ENCODE measurements at regions not wholly inside any gene's neighbourhood (a gene's known extent, or its start where the extent isn't known, plus 50 kb on each side); places are given as distances from the start of the nearest gene placed in this dataset.

GRCh38 chr11:27847496-27847895 is 147.2 kb upstream of the BDNF start:
- no peak overlapping the region for H3K4me2 ChIP-seq (ENCODE audit: low read length)
- TF ChIP-seq EZH2phosphoT487 (IDR thresholded peaks at IDR 0.05; ENCODE audit: borderline replicate concordance, low read length), result no peak
- no peak for TF ChIP-seq CTCF (IDR thresholded peaks at IDR 0.05; ENCODE audit: low read depth, low read length, poor library complexity, severe bottlenecking)
- no peaks in the 10 kb centered on the region for H3K9me3 ChIP-seq (ENCODE audit: control insufficient read depth, insufficient read depth, low read length)
- H3K79me2 ChIP-seq (ENCODE audit: control insufficient read depth, low read length), result no peaks in the 10 kb centered on the region
- H3K4me3 ChIP-seq (ENCODE audit: low read length), result no peak overlapping the region
- H3K36me3 ChIP-seq (ENCODE audit: control insufficient read depth, low read length), result no peaks in the 10 kb centered on the region
- H3K9me2 ChIP-seq (replicated peaks; ENCODE audit: control insufficient read depth, low read length), result no peaks in the 10 kb centered on the region
- no peaks in the 10 kb centered on the region for H4K20me1 ChIP-seq (ENCODE audit: control insufficient read depth, insufficient read depth, low read depth, low read length)
- no peaks in the 10 kb centered on the region for H3F3A ChIP-seq (ENCODE audit: control insufficient read depth, insufficient read depth)
- H3K27me3 ChIP-seq (ENCODE audit: control insufficient read depth, low read length), result no peaks in the 10 kb centered on the region
- H3K27ac ChIP-seq (ENCODE audit: low read depth, low read length), result no peak overlapping the region
- no peaks in the 10 kb centered on the region for H3K4me1 ChIP-seq (ENCODE audit: control insufficient read depth, low read length)

GRCh38 chr11:27842290-27842689 is 142.0 kb upstream of the BDNF start:
- Histone ChIP-seq H3K4me2 (ENCODE audit: low read length) (no peak overlapping the region), H4K20me1 (ENCODE audit: control insufficient read depth, insufficient read depth, low read depth, low read length) (no peaks in the 10 kb centered on the region), H3K4me3 (ENCODE audit: low read length) (no peak overlapping the region), H3K36me3 (ENCODE audit: control insufficient read depth, low read length) (no peaks in the 10 kb centered on the region), H3K4me1 (ENCODE audit: control insufficient read depth, low read length) (no peaks in the 10 kb centered on the region), H3K9me3 (ENCODE audit: control insufficient read depth, insufficient read depth, low read length) (no peaks in the 10 kb centered on the region), H3K79me2 (ENCODE audit: control insufficient read depth, low read length) (no peaks in the 10 kb centered on the region), H3F3A (ENCODE audit: control insufficient read depth, insufficient read depth) (no peaks in the 10 kb centered on the region), H3K9me2 (replicated peaks; ENCODE audit: control insufficient read depth, low read length) (no peaks in the 10 kb centered on the region), H3K27ac (ENCODE audit: low read depth, low read length) (no peak overlapping the region), H3K27me3 (ENCODE audit: control insufficient read depth, low read length) (peaks cover 6% of the 10 kb centered on the region; the same call in 1 of the 2 replicates)
- TF ChIP-seq EZH2phosphoT487 (IDR thresholded peaks at IDR 0.05; ENCODE audit: borderline replicate concordance, low read length) (no peak), CTCF (IDR thresholded peaks at IDR 0.05; ENCODE audit: low read depth, low read length, poor library complexity, severe bottlenecking) (no peak)

- Histone ChIP-seq H3K9me3 (ENCODE audit: control insufficient read depth, insufficient read depth, low read length) (no peaks in the 10 kb centered on the region), H3K79me2 (ENCODE audit: control insufficient read depth, low read length) (no peaks in the 10 kb centered on the region), H3K36me3 (ENCODE audit: control insufficient read depth, low read length) (no peaks in the 10 kb centered on the region), H3K27ac (ENCODE audit: low read depth, low read length) (no peak overlapping the region), H3K4me2 (ENCODE audit: low read length) (no peak overlapping the region), H4K20me1 (ENCODE audit: control insufficient read depth, insufficient read depth, low read depth, low read length) (no peaks in the 10 kb centered on the region), H3K4me3 (ENCODE audit: low read length) (no peak overlapping the region), H3F3A (ENCODE audit: control insufficient read depth, insufficient read depth) (no peaks in the 10 kb centered on the region), H3K4me1 (ENCODE audit: control insufficient read depth, low read length) (no peaks in the 10 kb centered on the region), H3K9me2 (replicated peaks; ENCODE audit: control insufficient read depth, low read length) (no peaks in the 10 kb centered on the region), H3K27me3 (ENCODE audit: control insufficient read depth, low read length) (peaks cover 6% of the 10 kb centered on the region; the same call in 1 of the 2 replicates)
- TF ChIP-seq EZH2phosphoT487 (IDR thresholded peaks at IDR 0.05; ENCODE audit: borderline replicate concordance, low read length) (no peak), CTCF (IDR thresholded peaks at IDR 0.05; ENCODE audit: low read depth, low read length, poor library complexity, severe bottlenecking) (no peak)
Observed at GRCh38 chr11:27841023-27841422, 140.8 kb upstream of the BDNF start.

All from DOHH2 (cell line).